HepG2 (cell line): ENCODE measurements at regions not wholly inside any gene's neighbourhood (a gene's known extent, or its start where the extent isn't known, plus 50 kb on each side); places are given as distances from the start of the nearest gene placed in this dataset.

Source experiments
- ATAC-seq: fragments of 200-7000 bp; cut with Tn5 transposase; 3 replicates; pipeline ENCODE4 v1.9.1; 2020; ENCODE audit warnings: mild to moderate bottlenecking, moderate library complexity
- BruUV-seq: library from RNA; stranded (reverse); fragments of 400-500 nt; replicated peaks from 2 replicates; lab custom pipeline; 2021; lab: Mats Ljungman, UMichigan
- CTCF ChIA-PET: fragments of 300-600 bp; formaldehyde crosslinking; extraction: SDS; loops from one replicate; lab custom pipeline; 2021; ENCODE audit warnings: low total read pairs, inconsistent platforms, low intra/inter-chr PET ratio; lab: Yijun Ruan, JAX
- POLR2A ChIA-PET: fragments of 350-600 bp; sonication (Branson Sonifier 250); formaldehyde crosslinking; loops from one replicate; lab custom pipeline; 2020; ENCODE audit warnings: antibody characterized with exemption, inconsistent platforms; lab: Yijun Ruan, JAX
- DNase-seq: peaks from one replicate; pipeline ENCODE4 v3.0.0-alpha.2; 2015; ENCODE audit warnings: low spot score
- FAIRE-seq: peaks from 3 replicates; lab custom pipeline; 2011; peaks lifted over from hg19 to GRCh38; lab: Jason Lieb, UNC
- H2AFZ ChIP-seq: one replicate; pipeline ENCODE4 v1.6.1; 2011; ENCODE audit warnings: low read length, inconsistent platforms
- H3K27ac ChIP-seq: fragments of 300-600 bp; 3 replicates; pipeline ENCODE4 v1.8.0; 2011; ENCODE audit warnings: mixed run types, mild to moderate bottlenecking, mixed read lengths, low read length, inconsistent platforms; ENCODE audit not compliant: insufficient read depth; ENCODE audit errors: extremely low read length
- H3K27me3 ChIP-seq, 2 experiments: fragments of 200-600 bp in 1 of 2; 2 replicates in 1 of 2; 3 replicates in 1 of 2; pipeline versions ENCODE4 v1.6.0 to v1.8.0; 2011; ENCODE audit warnings: low read length in 2 of 2, mild to moderate bottlenecking in 2 of 2, moderate library complexity in 2 of 2, inconsistent platforms in 1 of 2; ENCODE audit not compliant: insufficient read depth in 2 of 2, control insufficient read depth in 1 of 2
- H3K36me3 ChIP-seq, 2 experiments: fragments of 200-600 bp in 1 of 2; replicated peaks in 1 of 2; 2 replicates in 1 of 2; 3 replicates in 1 of 2; pipeline versions ENCODE4 v1.5.1 to v1.8.0; 2011; ENCODE audit warnings: low read length in 2 of 2, inconsistent platforms in 1 of 2; ENCODE audit not compliant: insufficient read depth in 2 of 2, control insufficient read depth in 1 of 2
- H3K4me1 ChIP-seq: 2 replicates; pipeline ENCODE4 v1.5.1; 2012; ENCODE audit warnings: low read length, inconsistent platforms; ENCODE audit not compliant: insufficient read depth
- H3K4me2 ChIP-seq: 2 replicates; pipeline ENCODE4 v1.6.0; 2011; ENCODE audit warnings: low read depth, low read length, inconsistent platforms
- H3K4me3 ChIP-seq, 3 experiments: fragments of 200-600 bp in 1 of 3; sonication (generic), shearing (Covaris generic) in 1 of 3; replicated peaks in 1 of 3; 2 replicates each; pipeline ENCODE4 v1.5.1; 2011 to 2016; ENCODE audit warnings: low read length in 3 of 3, inconsistent platforms in 2 of 3, low read depth in 2 of 3, mild to moderate bottlenecking in 2 of 3, control low read depth in 1 of 3, mixed read lengths in 1 of 3; ENCODE audit not compliant: insufficient read depth in 1 of 3
- H3K79me2 ChIP-seq: one replicate; pipeline ENCODE4 v1.6.1; 2011; ENCODE audit warnings: low read length, inconsistent platforms; ENCODE audit not compliant: insufficient read depth
- H3K9ac ChIP-seq: 2 replicates; pipeline ENCODE4 v1.6.0; 2011; ENCODE audit warnings: mild to moderate bottlenecking, low read depth, low read length, inconsistent platforms; ENCODE audit not compliant: insufficient read depth
- H3K9me3 ChIP-seq: 2 replicates; pipeline ENCODE4 v1.5.1; 2012; ENCODE audit warnings: mild to moderate bottlenecking, low read length
- H4K20me1 ChIP-seq: 2 replicates; pipeline ENCODE4 v1.6.0; 2011; ENCODE audit warnings: inconsistent platforms, mild to moderate bottlenecking, low read length, moderate library complexity; ENCODE audit not compliant: insufficient read depth
- FOSL1 ChIP-seq: sonication (generic); formaldehyde crosslinking; IDR thresholded peaks from 2 replicates; pipeline ENCODE4 v1.9.0; 2021; ENCODE audit warnings: missing genetic modification reagents, borderline replicate concordance
- GTF2F1 ChIP-seq: fragments of 150-350 bp; IDR thresholded peaks from 2 replicates; pipeline ENCODE4 v1.6.1; 2014; ENCODE audit warnings: low read length
- IRF2 ChIP-seq: IDR thresholded peaks from 2 replicates; pipeline ENCODE4 v1.6.1; 2018; ENCODE audit warnings: missing genetic modification reagents, missing compliant biosample characterization
- NR3C1 ChIP-seq: sonication (generic); formaldehyde crosslinking; IDR thresholded peaks from 2 replicates; pipeline ENCODE4 v1.4.0; 2020; ENCODE audit warnings: missing genetic modification reagents
- PITX1 ChIP-seq: sonication (generic); formaldehyde crosslinking; IDR thresholded peaks from 2 replicates; pipeline ENCODE4 v1.5.1; 2020; ENCODE audit warnings: mild to moderate bottlenecking, missing genetic modification reagents
- RARA ChIP-seq: IDR thresholded peaks from 2 replicates; pipeline ENCODE4 v1.6.1; 2016; ENCODE audit warnings: missing genetic modification reagents, missing compliant biosample characterization
- RXRB ChIP-seq: IDR thresholded peaks from 2 replicates; pipeline ENCODE4 v1.6.1; 2016; ENCODE audit warnings: borderline replicate concordance, missing genetic modification reagents, missing compliant biosample characterization
- SNAI1 ChIP-seq: sonication (generic); formaldehyde crosslinking; IDR thresholded peaks from 2 replicates; pipeline ENCODE4 v1.5.0; 2020; ENCODE audit warnings: mild to moderate bottlenecking, missing genetic modification reagents, borderline replicate concordance
- SP1 ChIP-seq, 2 experiments: fragments of 450-650 bp in 1 of 2; sonication (generic) in 1 of 2; formaldehyde crosslinking in 1 of 2; IDR thresholded peaks; 2 replicates each; pipeline versions ENCODE4 v1.4.0 to v1.6.1; 2016 to 2020; ENCODE audit warnings: missing genetic modification reagents in 1 of 2
- THAP11 ChIP-seq: IDR thresholded peaks from 2 replicates; pipeline ENCODE4 v1.6.1; 2016; ENCODE audit warnings: missing biosample characterization, missing genetic modification reagents
- YY1 ChIP-seq: IDR thresholded peaks from 2 replicates; pipeline ENCODE4 v1.6.1; 2011; ENCODE audit warnings: low read length, low read depth, moderate library complexity, mild to moderate bottlenecking; ENCODE audit not compliant: insufficient read depth, insufficient replicate concordance
- ZBTB21 ChIP-seq: sonication (generic); formaldehyde crosslinking; IDR thresholded peaks from 2 replicates; pipeline ENCODE4 v1.4.0; 2020; ENCODE audit warnings: missing genetic modification reagents
- ZBTB42 ChIP-seq: sonication (generic); formaldehyde crosslinking; IDR thresholded peaks from 2 replicates; pipeline ENCODE4 v1.5.0; 2020; ENCODE audit warnings: mild to moderate bottlenecking, missing genetic modification reagents
- ZNF180 ChIP-seq: sonication (generic); formaldehyde crosslinking; IDR thresholded peaks from 2 replicates; pipeline ENCODE4 v1.4.0; 2020; ENCODE audit warnings: low read depth, missing genetic modification reagents, borderline replicate concordance
- ZNF335 ChIP-seq: sonication (generic); formaldehyde crosslinking; IDR thresholded peaks from 2 replicates; pipeline ENCODE4 v1.4.0; 2020; ENCODE audit warnings: missing genetic modification reagents
- ZNF501 ChIP-seq: sonication (generic); formaldehyde crosslinking; IDR thresholded peaks from 2 replicates; pipeline ENCODE4 v1.5.1; 2020; ENCODE audit warnings: mild to moderate bottlenecking, moderate library complexity, missing genetic modification reagents
- ZNF652 ChIP-seq: IDR thresholded peaks from 2 replicates; pipeline ENCODE4 v1.6.1; 2016; ENCODE audit warnings: low read depth, borderline replicate concordance
- ZNF7 ChIP-seq: IDR thresholded peaks from 2 replicates; pipeline ENCODE4 v1.6.1; 2016; ENCODE audit warnings: missing biosample characterization, missing genetic modification reagents
- WGBS: methylation state at CpG from one replicate; pipeline ENCODE4 v1.1.6; 2017; ENCODE audit warnings: low lambda C conversion rate; 5-methylcytosine and 5-hydroxymethylcytosine counted together
- in situ Hi-C: cut with HindIII; loops from 2 replicates; pipeline ENCODE4 v1.10.0; 2017; ENCODE audit warnings: low pct_unique_long_range_greater_than_20kb; ENCODE audit not compliant: extremely low pct_ligation_motif_present
- intact Hi-C: fragments of 100-400 bp; cut with micrococcal nuclease; formaldehyde crosslinking; loops from one replicate; pipeline ENCODE4 v1.10.0; 2022; ENCODE audit not compliant: unreplicated experiment
- TF ChIP-seq, protein P1 (sequence below): sonication (generic); formaldehyde crosslinking; conservative IDR thresholded peaks from 2 replicates; pipeline ENCODE4 v1.4.0; 2020; ENCODE audit warnings: mild to moderate bottlenecking, missing genetic modification reagents, moderate library complexity
- TF ChIP-seq, protein P2 (sequence below): sonication (generic); formaldehyde crosslinking; IDR thresholded peaks from 2 replicates; pipeline ENCODE4 v1.4.0; 2020; ENCODE audit warnings: mild to moderate bottlenecking, low read depth, missing genetic modification reagents

DNA sequence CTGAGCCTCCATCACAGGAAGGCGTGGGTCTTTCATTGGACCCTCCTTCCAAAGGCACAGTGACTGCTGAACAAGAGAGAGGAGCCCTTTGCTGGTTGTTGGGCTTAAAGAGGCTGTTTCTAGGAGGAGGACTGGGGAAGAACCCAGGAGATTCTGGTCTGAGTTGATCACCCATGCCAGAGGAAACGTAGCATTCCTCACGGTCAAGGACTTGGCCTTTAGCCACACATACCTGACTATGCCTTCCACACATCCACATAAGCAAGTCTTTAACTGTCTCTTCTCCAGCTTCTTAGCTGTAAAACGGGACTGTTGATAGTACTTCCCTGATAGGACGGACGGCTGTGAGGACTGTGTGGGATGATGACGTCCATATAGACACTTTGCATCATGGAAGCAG is 149.8 kb upstream of the IRX3 start:
- BruUV-seq = no TSS peak
- TF ChIP-seq ZNF180 (CRISPR knock-in tag) (no peak), ZNF335 (CRISPR knock-in tag) (no peak), ZBTB42 (CRISPR knock-in tag) (no peak), SP1 (IDR thresholded peaks at IDR 0.05) (no peak), SP1 (CRISPR knock-in tag; IDR thresholded peaks at IDR 0.05) (no peak), ZNF501 (CRISPR knock-in tag) (no peak), FOSL1 (CRISPR knock-in tag) (no peak), GTF2F1 (no peak), YY1 (no peak), NR3C1 (CRISPR knock-in tag) (no peak), ZNF7 (CRISPR knock-in tag) (no peak), RARA (CRISPR knock-in tag) (no peak), ZNF652 (CRISPR knock-in tag) (no peak), PITX1 (CRISPR knock-in tag) (no peak), SNAI1 (CRISPR knock-in tag) (no peak), IRF2 (CRISPR knock-in tag) (no peak), ZBTB21 (no peak), RXRB (no peak), THAP11 (CRISPR knock-in tag) (no peak)
- TF ChIP-seq, protein P1, sequence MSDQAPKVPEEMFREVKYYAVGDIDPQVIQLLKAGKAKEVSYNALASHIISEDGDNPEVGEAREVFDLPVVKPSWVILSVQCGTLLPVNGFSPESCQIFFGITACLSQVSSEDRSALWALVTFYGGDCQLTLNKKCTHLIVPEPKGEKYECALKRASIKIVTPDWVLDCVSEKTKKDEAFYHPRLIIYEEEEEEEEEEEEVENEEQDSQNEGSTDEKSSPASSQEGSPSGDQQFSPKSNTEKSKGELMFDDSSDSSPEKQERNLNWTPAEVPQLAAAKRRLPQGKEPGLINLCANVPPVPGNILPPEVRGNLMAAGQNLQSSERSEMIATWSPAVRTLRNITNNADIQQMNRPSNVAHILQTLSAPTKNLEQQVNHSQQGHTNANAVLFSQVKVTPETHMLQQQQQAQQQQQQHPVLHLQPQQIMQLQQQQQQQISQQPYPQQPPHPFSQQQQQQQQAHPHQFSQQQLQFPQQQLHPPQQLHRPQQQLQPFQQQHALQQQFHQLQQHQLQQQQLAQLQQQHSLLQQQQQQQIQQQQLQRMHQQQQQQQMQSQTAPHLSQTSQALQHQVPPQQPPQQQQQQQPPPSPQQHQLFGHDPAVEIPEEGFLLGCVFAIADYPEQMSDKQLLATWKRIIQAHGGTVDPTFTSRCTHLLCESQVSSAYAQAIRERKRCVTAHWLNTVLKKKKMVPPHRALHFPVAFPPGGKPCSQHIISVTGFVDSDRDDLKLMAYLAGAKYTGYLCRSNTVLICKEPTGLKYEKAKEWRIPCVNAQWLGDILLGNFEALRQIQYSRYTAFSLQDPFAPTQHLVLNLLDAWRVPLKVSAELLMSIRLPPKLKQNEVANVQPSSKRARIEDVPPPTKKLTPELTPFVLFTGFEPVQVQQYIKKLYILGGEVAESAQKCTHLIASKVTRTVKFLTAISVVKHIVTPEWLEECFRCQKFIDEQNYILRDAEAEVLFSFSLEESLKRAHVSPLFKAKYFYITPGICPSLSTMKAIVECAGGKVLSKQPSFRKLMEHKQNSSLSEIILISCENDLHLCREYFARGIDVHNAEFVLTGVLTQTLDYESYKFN (CRISPR knock-in tag) = no peak
- TF ChIP-seq, protein P2, sequence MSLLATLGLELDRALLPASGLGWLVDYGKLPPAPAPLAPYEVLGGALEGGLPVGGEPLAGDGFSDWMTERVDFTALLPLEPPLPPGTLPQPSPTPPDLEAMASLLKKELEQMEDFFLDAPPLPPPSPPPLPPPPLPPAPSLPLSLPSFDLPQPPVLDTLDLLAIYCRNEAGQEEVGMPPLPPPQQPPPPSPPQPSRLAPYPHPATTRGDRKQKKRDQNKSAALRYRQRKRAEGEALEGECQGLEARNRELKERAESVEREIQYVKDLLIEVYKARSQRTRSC = no peak

More for the DNA sequence above, 149.8 kb upstream of the IRX3 start:
- FAIRE-seq (no peak), ATAC-seq (no peak), DNase-seq (no peak)
- Histone ChIP-seq H3K4me3 (no peak overlapping the region), H4K20me1 (no peaks in the 10 kb centered on the region), H3K4me1 (peaks cover 19% of the 10 kb centered on the region), H3K36me3 (no peaks in the 10 kb centered on the region), H3K9me3 (no peaks in the 10 kb centered on the region), H3K79me2 (no peaks in the 10 kb centered on the region), H3K27me3 (peaks cover 0 to 14% of the 10 kb centered on the region in 2 experiments; a peak in 2 of 5 replicates), H3K4me2 (no peak overlapping the region), H2AFZ (no peak overlapping the region), H3K27ac (no peak overlapping the region), H3K9ac (no peak overlapping the region)
- POLR2A ChIA-PET = no interaction called here
- CTCF ChIA-PET = no interaction called here
- 33% methylated on average over 7 of the region's 7 CpGs for WGBS
- intact Hi-C loops = loop anchor here (10.0 kb wide), 1 partner anchor 122 kb away; no protein-coding TSS in a partner anchor
- in situ Hi-C loops = no loop called here
